GM12878 (cell line): ENCODE measurements at regions not wholly inside any gene's neighbourhood (a gene's known extent, or its start where the extent isn't known, plus 50 kb on each side); places are given as distances from the start of the nearest gene placed in this dataset.

Experiments used
- ATAC-seq: fragments of 200-7000 bp; cut with Tn5 transposase; 3 replicates; pipeline ENCODE4 v1.9.1; 2020; ENCODE audit warnings: mild to moderate bottlenecking, moderate library complexity
- BruUV-seq: library from RNA; stranded (reverse); fragments of 400-500 nt; replicated peaks from 2 replicates; lab custom pipeline; 2021; lab: Mats Ljungman, UMichigan
- CTCF ChIA-PET: fragments of 300-600 bp; sonication (Branson Sonifier 250); formaldehyde crosslinking; extraction: SDS; loops from one replicate; lab custom pipeline; 2021; ENCODE audit warnings: inconsistent platforms; lab: Yijun Ruan, JAX
- POLR2A ChIA-PET: fragments of 350-600 bp; formaldehyde crosslinking; extraction: SDS; loops from one replicate; lab custom pipeline; 2021; ENCODE audit warnings: inconsistent platforms; lab: Charles Lee
- RAD21 ChIA-PET: fragments of 300-600 bp; sonication (Branson Sonifier 250); formaldehyde crosslinking; loops from one replicate; lab custom pipeline; 2023; ENCODE audit warnings: antibody characterized with exemption; ENCODE audit not compliant: unreplicated experiment; lab: Charles Lee
- SMC1A ChIA-PET: fragments of 300-600 bp; sonication (Branson Sonifier 250); formaldehyde crosslinking; loops from one replicate; lab custom pipeline; 2023; ENCODE audit not compliant: unreplicated experiment, uncharacterized antibody; lab: Charles Lee
- DNase-seq: peaks from one replicate; pipeline ENCODE4 v3.0.0-alpha.2; 2011; ENCODE audit warnings: low read depth, low spot score
- FAIRE-seq: peaks from 3 replicates; lab custom pipeline; 2011; peaks lifted over from hg19 to GRCh38; lab: Jason Lieb, UNC
- H2AFZ ChIP-seq: 2 replicates; pipeline ENCODE4 v1.6.0; 2011; ENCODE audit warnings: low read depth, low read length, control low read depth; ENCODE audit not compliant: control insufficient read depth
- H3K27ac ChIP-seq: 2 replicates; pipeline ENCODE4 v1.5.1; 2011; ENCODE audit warnings: control low read depth; ENCODE audit not compliant: control insufficient read depth, insufficient read depth
- H3K27me3 ChIP-seq, 2 experiments: replicated peaks in 1 of 2; 2 replicates each; pipeline versions ENCODE4 v1.6.0 to v1.6.1; 2011; ENCODE audit warnings: low read length in 1 of 2; ENCODE audit not compliant: control insufficient read depth in 2 of 2, insufficient read depth in 2 of 2
- H3K36me3 ChIP-seq, 2 experiments: 2 replicates each; pipeline ENCODE4 v1.5.1; 2011; ENCODE audit warnings: low read length in 1 of 2; ENCODE audit not compliant: control insufficient read depth in 2 of 2, insufficient read depth in 2 of 2
- H3K4me1 ChIP-seq: 2 replicates; pipeline ENCODE4 v1.6.1; 2011; ENCODE audit warnings: mild to moderate bottlenecking, low read length, moderate library complexity, mixed read lengths; ENCODE audit not compliant: control insufficient read depth, insufficient read depth
- H3K4me2 ChIP-seq: 2 replicates; pipeline ENCODE4 v1.6.0; 2011; ENCODE audit warnings: control low read depth; ENCODE audit not compliant: control insufficient read depth, insufficient read depth
- H3K4me3 ChIP-seq: fragments of 200-600 bp; sonication (generic); 2 replicates; pipeline ENCODE4 v1.5.1; 2016
- H3K79me2 ChIP-seq: 2 replicates; pipeline ENCODE4 v1.6.0; 2011; ENCODE audit warnings: low read length; ENCODE audit not compliant: control insufficient read depth, insufficient read depth
- H3K9ac ChIP-seq: 2 replicates; pipeline ENCODE4 v1.8.0; 2011; ENCODE audit warnings: low read length, control low read depth, mixed read lengths; ENCODE audit not compliant: control insufficient read depth, insufficient read depth
- H3K9me3 ChIP-seq: replicated peaks from 3 replicates; pipeline ENCODE4 v1.5.1; 2011; ENCODE audit warnings: mild to moderate bottlenecking, low read length; ENCODE audit not compliant: control insufficient read depth, insufficient read depth
- H4K20me1 ChIP-seq: 2 replicates; pipeline ENCODE4 v1.6.0; 2011; ENCODE audit not compliant: control insufficient read depth, insufficient read depth
- ATF2 ChIP-seq: IDR thresholded peaks from 2 replicates; pipeline ENCODE4 v1.6.1; 2012; ENCODE audit warnings: low read length, inconsistent platforms
- BRCA1 ChIP-seq: IDR thresholded peaks from 2 replicates; pipeline ENCODE4 v1.6.1; 2011; ENCODE audit warnings: low read depth, low read length, improper control_type of control experiment
- CREB1 ChIP-seq: IDR thresholded peaks from 2 replicates; pipeline ENCODE4 v1.6.1; 2012; ENCODE audit warnings: low read depth, mild to moderate bottlenecking, inconsistent platforms
- E2F4 ChIP-seq: IDR thresholded peaks from 2 replicates; pipeline ENCODE4 v1.6.1; 2012; ENCODE audit warnings: low read depth, low read length, improper control_type of control experiment
- EGR1 ChIP-seq, 2 experiments: IDR thresholded peaks; 1 replicate in 1 of 2; 2 replicates in 1 of 2; pipeline ENCODE4 v1.6.1; 2011 to 2012; ENCODE audit warnings: low read depth in 2 of 2, low read length in 2 of 2, borderline replicate concordance in 1 of 2, mild to moderate bottlenecking in 1 of 2, moderate library complexity in 1 of 2
- ELK1 ChIP-seq: IDR thresholded peaks from 2 replicates; pipeline ENCODE4 v1.6.1; 2012; ENCODE audit warnings: low read depth, low read length, improper control_type of control experiment
- IKZF1 ChIP-seq: fragments of 450-650 bp; conservative IDR thresholded peaks from 2 replicates; pipeline ENCODE4 v1.6.1; 2017; ENCODE audit warnings: antibody characterized with exemption, mild to moderate bottlenecking
- IRF4 ChIP-seq: IDR thresholded peaks from 2 replicates; pipeline ENCODE4 v1.6.1; 2011; ENCODE audit warnings: low read depth, low read length
- NFIC ChIP-seq: IDR thresholded peaks from 2 replicates; pipeline ENCODE4 v1.6.1; 2012; ENCODE audit warnings: low read depth, mild to moderate bottlenecking, inconsistent platforms, low read length, moderate library complexity
- PKNOX1 ChIP-seq: fragments of 450-650 bp; IDR thresholded peaks from 2 replicates; pipeline ENCODE4 v1.6.1; 2016; ENCODE audit warnings: mild to moderate bottlenecking
- RCOR1 ChIP-seq: conservative IDR thresholded peaks from 2 replicates; pipeline ENCODE4 v1.6.1; 2012; ENCODE audit warnings: low read depth, low read length, improper control_type of control experiment
- STAT1 ChIP-seq: fragments of 450-650 bp; conservative IDR thresholded peaks from 2 replicates; pipeline ENCODE4 v1.6.1; 2014; ENCODE audit warnings: antibody characterized with exemption, mild to moderate bottlenecking
- ZNF274 ChIP-seq: IDR thresholded peaks from one replicate; pipeline ENCODE4 v1.8.0; 2011; ENCODE audit not compliant: insufficient read length, insufficient read depth
- ZNF384 ChIP-seq: IDR thresholded peaks from 2 replicates; pipeline ENCODE4 v1.6.1; 2012; ENCODE audit warnings: low read depth, mild to moderate bottlenecking, low read length, improper control_type of control experiment, borderline replicate concordance
- WGBS: methylation state at CpG from one replicate; pipeline ENCODE4 v1.1.6; 2016; ENCODE audit warnings: low lambda C conversion rate; ENCODE audit not compliant: insufficient replicate concordance, insufficient coverage; ENCODE audit errors: missing lambda C conversion rate; 5-methylcytosine and 5-hydroxymethylcytosine counted together
- in situ Hi-C: fragments of 300-500 bp; cut with MboI; formaldehyde crosslinking; loops from 9 replicates; pipeline ENCODE4 v1.14.3; 2018; ENCODE audit warnings: mixed read lengths
- intact Hi-C: fragments of 100-400 bp; cut with micrococcal nuclease; formaldehyde crosslinking; loops from one replicate; pipeline ENCODE4 v1.14.2; 2022; ENCODE audit not compliant: unreplicated experiment

GRCh38 chr1:192713921-192714320 lies 78.0 kb downstream of the RGS13 start:
- Histone ChIP-seq H3K4me1 (no peaks in the 10 kb centered on the region), H3K9me3 (no peaks in the 10 kb centered on the region), H2AFZ (no peak overlapping the region), H3K9ac (no peak overlapping the region), H3K79me2 (no peaks in the 10 kb centered on the region), H3K27me3 (no peaks in the 10 kb centered on the region), H3K27ac (no peak overlapping the region), H3K36me3 (no peaks in the 10 kb centered on the region), H3K4me2 (no peak overlapping the region), H3K4me3 (no peak overlapping the region)
- ChIA-PET SMC1A (no interaction called here), CTCF (no interaction called here), RAD21 (no interaction called here), POLR2A (no interaction called here)
- FAIRE-seq = no peak
- WGBS = 26% methylated on average over 4 of the region's 4 CpGs
- intact Hi-C loops (no loop called here), in situ Hi-C loops (no loop called here)
- BruUV-seq = no TSS peak
- ATAC-seq = no peak
- TF ChIP-seq IKZF1 (no peak), E2F4 (no peak), BRCA1 (no peak), ELK1 (no peak), RCOR1 (no peak), STAT1 (no peak), ATF2 (no peak), ZNF384 (no peak), IRF4 (no peak), ZNF274 (no peak), NFIC (no peak), EGR1 (IDR thresholded peaks at IDR 0.05; ENCODE audit: borderline replicate concordance in 1 of 2, low read depth in 2 of 2, low read length in 2 of 2) (no peak), PKNOX1 (no peak), CREB1 (no peak)
- TF ChIP-seq, all 136 proteins: peak for 0
- H4K20me1 ChIP-seq = no peaks in the 10 kb centered on the region
- no peak for DNase-seq
